Left ventricle myocardium inferior (tissue), 1 donor: ENCODE measurements at regions not wholly inside any gene's neighbourhood (a gene's known extent, or its start where the extent isn't known, plus 50 kb on each side); places are given as distances from the start of the nearest gene placed in this dataset.
A peak's percentile ranks its signal among the peaks of the same experiment; 100 is the strongest.

Experiments
- DNase-seq: peaks from one replicate; pipeline ENCODE4 v3.0.0-alpha.2; 2020
- H3K27ac ChIP-seq: fragments of 200-600 bp; replicated peaks from 2 replicates; pipeline ENCODE4 v1.8.0; 2021
- H3K27me3 ChIP-seq: fragments of 200-600 bp; 2 replicates; pipeline ENCODE4 v1.8.0; 2021; ENCODE audit warnings: low read depth
- H3K36me3 ChIP-seq: fragments of 200-600 bp; 2 replicates; pipeline ENCODE4 v1.8.0; 2021
- H3K4me1 ChIP-seq: fragments of 200-600 bp; 2 replicates; pipeline ENCODE4 v1.8.0; 2021
- H3K4me3 ChIP-seq: fragments of 200-600 bp; 2 replicates; pipeline ENCODE4 v1.8.0; 2021; ENCODE audit warnings: mild to moderate bottlenecking, moderate library complexity
- H3K9me3 ChIP-seq: fragments of 200-600 bp; replicated peaks from 2 replicates; pipeline ENCODE4 v1.8.0; 2021
- intact Hi-C: fragments of 100-400 bp; cut with micrococcal nuclease; formaldehyde crosslinking; loops from one replicate; pipeline ENCODE4 v1.11.0; 2022
- TF ChIP-seq, protein P1 (sequence below): fragments of 200-600 bp; IDR thresholded peaks from 2 replicates; pipeline ENCODE4 v1.8.0; 2021; ENCODE audit warnings: antibody characterized with exemption, mild to moderate bottlenecking, borderline replicate concordance
- donor health status: DM: no; HTN: yes; CAD: no; lungs with severe emphysema.

DNA sequence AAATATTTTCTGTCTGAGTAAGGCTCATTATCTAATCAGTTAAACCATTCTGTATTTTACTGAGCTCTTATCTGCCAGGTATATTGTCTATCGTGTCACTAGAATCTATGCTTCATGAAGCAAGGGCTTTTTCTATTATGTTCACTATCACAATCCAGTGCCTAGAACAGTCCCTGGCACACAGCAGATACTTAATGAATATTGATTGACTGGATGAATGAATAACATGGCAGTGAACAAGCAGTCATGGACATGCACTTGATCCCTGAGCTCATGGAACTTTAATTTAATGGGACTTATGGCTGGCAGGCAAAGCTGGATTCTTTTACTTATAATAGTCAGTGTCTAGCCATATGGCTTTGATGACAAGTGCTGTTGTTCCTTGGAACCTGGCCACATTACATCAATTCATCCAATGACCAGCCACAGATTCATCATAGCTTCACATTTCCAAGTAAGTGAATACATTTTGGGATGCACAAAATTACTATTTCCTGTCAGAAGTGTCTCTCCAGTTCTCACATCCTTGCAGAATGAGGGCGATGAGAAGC is 214.8 kb downstream of the COG6 start:
- Histone ChIP-seq H3K4me1 (peaks cover 29% of the 10 kb centered on the region), H3K36me3 (no peaks in the 10 kb centered on the region), H3K27me3 (no peaks in the 10 kb centered on the region), H3K4me3 (no peak overlapping the region), H3K27ac (no peak overlapping the region), H3K9me3 (no peaks in the 10 kb centered on the region)
- TF ChIP-seq, protein P1, sequence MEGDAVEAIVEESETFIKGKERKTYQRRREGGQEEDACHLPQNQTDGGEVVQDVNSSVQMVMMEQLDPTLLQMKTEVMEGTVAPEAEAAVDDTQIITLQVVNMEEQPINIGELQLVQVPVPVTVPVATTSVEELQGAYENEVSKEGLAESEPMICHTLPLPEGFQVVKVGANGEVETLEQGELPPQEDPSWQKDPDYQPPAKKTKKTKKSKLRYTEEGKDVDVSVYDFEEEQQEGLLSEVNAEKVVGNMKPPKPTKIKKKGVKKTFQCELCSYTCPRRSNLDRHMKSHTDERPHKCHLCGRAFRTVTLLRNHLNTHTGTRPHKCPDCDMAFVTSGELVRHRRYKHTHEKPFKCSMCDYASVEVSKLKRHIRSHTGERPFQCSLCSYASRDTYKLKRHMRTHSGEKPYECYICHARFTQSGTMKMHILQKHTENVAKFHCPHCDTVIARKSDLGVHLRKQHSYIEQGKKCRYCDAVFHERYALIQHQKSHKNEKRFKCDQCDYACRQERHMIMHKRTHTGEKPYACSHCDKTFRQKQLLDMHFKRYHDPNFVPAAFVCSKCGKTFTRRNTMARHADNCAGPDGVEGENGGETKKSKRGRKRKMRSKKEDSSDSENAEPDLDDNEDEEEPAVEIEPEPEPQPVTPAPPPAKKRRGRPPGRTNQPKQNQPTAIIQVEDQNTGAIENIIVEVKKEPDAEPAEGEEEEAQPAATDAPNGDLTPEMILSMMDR: no peak
- intact Hi-C loops: no loop called here
- no peak for DNase-seq

DNA sequence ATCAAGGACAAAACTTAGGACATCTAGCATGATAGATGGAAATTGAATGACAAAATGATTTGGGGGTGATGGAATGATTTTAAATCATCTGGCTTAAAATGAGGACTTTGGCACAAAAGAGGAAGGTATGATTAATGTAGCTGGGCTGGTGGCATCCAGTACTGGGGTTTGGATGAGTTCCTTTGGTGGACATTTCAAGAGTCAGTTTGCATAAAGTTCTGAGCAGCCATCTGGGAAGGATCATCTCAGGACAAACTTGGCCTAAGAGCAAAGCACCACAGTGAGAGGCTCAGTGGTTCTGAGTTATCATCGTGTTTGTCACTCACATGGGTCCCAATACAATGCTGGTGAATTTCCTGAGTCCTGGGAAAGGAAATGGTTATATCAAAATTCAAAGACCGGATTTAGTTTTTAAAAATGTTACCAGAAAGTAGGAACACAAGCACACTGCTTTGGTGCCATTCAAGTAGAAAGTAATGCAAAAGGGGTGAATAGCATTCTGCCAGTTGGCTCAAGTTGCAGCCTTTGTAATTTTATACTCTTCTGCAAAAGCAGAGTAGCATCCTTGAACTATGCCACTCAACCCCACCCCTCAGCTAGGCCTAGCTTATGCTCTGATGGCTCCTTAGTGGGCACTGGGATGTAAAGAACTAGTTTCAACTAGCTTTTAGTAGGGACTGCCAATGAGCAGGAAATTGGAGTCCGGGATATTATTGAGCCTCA is 219.0 kb downstream of the COG6 start:
- Histone ChIP-seq H3K4me3 (no peak overlapping the region), H3K27me3 (no peaks in the 10 kb centered on the region), H3K4me1 (peaks cover 46% of the 10 kb centered on the region), H3K36me3 (no peaks in the 10 kb centered on the region), H3K9me3 (no peaks in the 10 kb centered on the region), H3K27ac (peak overlapping the region; percentile 48)
- TF ChIP-seq, protein P1: no peak
- no peak for DNase-seq
- intact Hi-C loops: no loop called here

DNA sequence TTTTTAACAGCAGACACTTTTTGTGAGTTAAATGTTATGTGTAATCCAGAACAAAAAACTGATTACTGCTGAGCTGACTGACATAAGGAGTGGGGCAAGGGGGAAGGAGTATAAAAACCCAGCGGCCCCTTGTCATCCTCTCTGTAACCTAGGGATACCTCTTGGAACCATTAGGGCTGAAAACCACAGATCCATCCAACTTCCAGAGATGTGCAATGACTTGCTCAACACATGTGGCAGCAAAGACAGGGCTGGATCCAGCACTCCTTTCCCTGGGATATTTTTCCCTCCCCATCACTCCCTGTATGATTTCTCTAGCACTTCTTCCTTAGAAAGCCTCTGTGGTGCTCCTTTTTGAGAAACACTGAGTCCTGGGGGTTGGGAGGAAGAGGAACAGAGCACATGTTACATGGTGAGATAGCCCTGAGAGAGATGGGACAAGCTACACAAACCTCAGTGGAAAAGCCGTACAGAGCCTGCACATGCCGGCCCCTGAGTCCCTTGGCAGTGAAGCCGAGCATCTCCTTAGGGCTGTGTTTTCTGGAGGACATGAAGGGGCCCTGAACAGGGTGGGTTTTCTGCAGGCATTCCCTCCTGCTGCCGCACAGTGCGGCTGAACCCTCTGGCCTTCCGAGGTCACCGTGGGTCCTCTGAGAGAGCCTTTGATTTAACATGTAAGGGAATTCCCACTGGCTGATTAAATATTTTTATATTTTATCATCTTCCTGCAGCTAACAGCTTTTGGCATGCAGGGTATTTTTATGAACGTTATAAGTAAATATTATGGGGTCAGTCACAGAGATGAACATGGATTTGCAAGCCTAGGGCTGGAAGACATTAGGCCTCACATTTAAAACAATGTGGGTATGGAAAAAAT is 219.9 kb downstream of the COG6 start:
- intact Hi-C loops: no loop called here
- no peaks in the 10 kb centered on the region for H3K36me3 ChIP-seq
- H3K4me1 ChIP-seq: peaks cover 55% of the 10 kb centered on the region
- DNase-seq: no peak
- H3K27me3 ChIP-seq: no peaks in the 10 kb centered on the region
- no peak overlapping the region for H3K4me3 ChIP-seq
- H3K9me3 ChIP-seq: no peaks in the 10 kb centered on the region
- TF ChIP-seq, protein P1: no peak
- peak overlapping the region; percentile 48 for H3K27ac ChIP-seq

DNA sequence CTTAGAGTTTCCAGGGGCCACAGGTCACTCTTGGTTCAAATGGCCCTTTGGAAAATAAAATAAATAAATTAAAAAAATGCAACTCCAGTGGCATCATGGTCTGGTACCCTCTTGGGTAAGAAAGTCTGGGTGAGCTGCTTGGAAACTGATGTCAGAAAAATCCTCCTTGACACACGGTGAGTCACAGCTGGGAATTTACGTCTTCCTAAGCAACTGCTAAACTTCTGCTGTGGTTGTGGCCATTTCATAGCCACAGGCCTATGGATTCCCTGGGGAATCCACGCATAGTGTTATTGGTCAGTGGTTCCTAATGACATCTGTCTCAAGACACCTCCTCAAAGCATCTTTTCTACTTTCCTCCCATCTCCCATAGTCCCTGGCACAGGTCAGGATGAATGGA is 220.8 kb downstream of the COG6 start:
- no peak for DNase-seq
- H3K27me3 ChIP-seq: no peaks in the 10 kb centered on the region
- no peaks in the 10 kb centered on the region for H3K9me3 ChIP-seq
- TF ChIP-seq, protein P1: no peak
- intact Hi-C loops: no loop called here
- H3K36me3 ChIP-seq: no peaks in the 10 kb centered on the region
- peaks cover 62% of the 10 kb centered on the region for H3K4me1 ChIP-seq
- no peak overlapping the region for H3K4me3 ChIP-seq
- H3K27ac ChIP-seq: no peak overlapping the region

DNA sequence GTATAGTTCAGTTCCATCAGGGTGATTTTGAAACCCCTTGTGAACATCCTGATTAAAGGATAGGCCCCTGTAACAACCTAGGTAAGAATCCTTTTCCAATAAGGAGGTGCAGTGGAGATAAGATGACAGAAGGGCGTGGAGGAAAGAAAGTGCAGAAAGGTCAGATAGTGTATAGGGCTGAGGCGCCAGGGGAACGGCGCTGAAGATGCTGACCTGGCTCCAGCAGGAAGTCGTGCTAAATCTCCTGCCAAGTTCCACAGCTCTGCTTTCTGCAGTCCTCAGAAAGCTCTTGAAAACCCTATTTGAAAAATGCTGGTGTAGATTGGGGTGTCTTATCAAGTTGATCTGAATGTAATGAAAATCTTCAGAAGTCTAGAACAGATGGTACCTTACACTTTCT is 221.7 kb downstream of the COG6 start:
- peaks cover 3% of the 10 kb centered on the region for H3K9me3 ChIP-seq
- no peaks in the 10 kb centered on the region for H3K36me3 ChIP-seq
- no peak overlapping the region for H3K4me3 ChIP-seq
- H3K4me1 ChIP-seq: peaks cover 65% of the 10 kb centered on the region
- DNase-seq: no peak
- TF ChIP-seq, protein P1: no peak
- intact Hi-C loops: no loop called here
- H3K27ac ChIP-seq: peak overlapping the region; percentile 7
- H3K27me3 ChIP-seq: no peaks in the 10 kb centered on the region
